Stimulated activated CD8-positive, alpha-beta memory T cell treated with anti-CD3 and anti-CD28 coated beads, Interleukin-4, amount 100 ng/mL, for 4 hours (primary cell): ENCODE measurements at regions not wholly inside any gene's neighbourhood (a gene's known extent, or its start where the extent isn't known, plus 50 kb on each side); places are given as distances from the start of the nearest gene placed in this dataset.
"Not testable (repeated sequence)": the region's sequence is repeated elsewhere in the genome, so short reads cannot be mapped to it uniquely, and the experiment has no call there.

Source experiments
- DNase-seq, 2 donors: peaks; one replicate each; pipeline ENCODE4 v3.0.0-alpha.2; 2020; ENCODE audit warnings: low read depth in 2 of 2, low spot score in 1 of 2

GRCh38 chr7:10649120-10649519 lies 324.6 kb upstream of the PHF14 start:
- DNase-seq = not testable (repeated sequence)

GRCh38 chr7:10655031-10655430 lies 318.6 kb upstream of the PHF14 start:
- DNase-seq = no peak

- DNase-seq = no peak
These were observed 316.5 kb upstream of the PHF14 start for GRCh38 chr7:10657201-10657600.

GRCh38 chr7:10657837-10658236 lies 315.8 kb upstream of the PHF14 start:
- DNase-seq = no peak

- no peak for DNase-seq
These were observed 311.2 kb upstream of the PHF14 start for GRCh38 chr7:10662491-10662890.

GRCh38 chr7:10662982-10663884 lies 310.4 kb upstream of the PHF14 start:
- no peak for DNase-seq

- DNase-seq = no peak
These were observed 301.5 kb upstream of the PHF14 start for GRCh38 chr7:10672186-10672585.

- DNase-seq = no peak
These were observed 296.5 kb upstream of the PHF14 start for GRCh38 chr7:10677211-10677610.

- DNase-seq = no peak
These were observed 295.9 kb upstream of the PHF14 start for GRCh38 chr7:10677668-10678232.

- no peak for DNase-seq
These were observed 289.1 kb upstream of the PHF14 start for GRCh38 chr7:10684606-10685005.

GRCh38 chr7:10685040-10685439 lies 288.6 kb upstream of the PHF14 start:
- no peak for DNase-seq

GRCh38 chr7:10688544-10688943 lies 285.1 kb upstream of the PHF14 start:
- no peak for DNase-seq

GRCh38 chr7:10696064-10696463 lies 277.6 kb upstream of the PHF14 start:
- DNase-seq = no peak

GRCh38 chr7:10703059-10703458 lies 270.6 kb upstream of the PHF14 start:
- no peak for DNase-seq

- DNase-seq = no peak
These were observed 269.7 kb upstream of the PHF14 start for GRCh38 chr7:10703981-10704380.

GRCh38 chr7:10704653-10705052 lies 269.0 kb upstream of the PHF14 start:
- no peak for DNase-seq

- DNase-seq = no peak
These were observed 266.7 kb upstream of the PHF14 start for GRCh38 chr7:10706875-10707493.

GRCh38 chr7:10707519-10707918 lies 266.2 kb upstream of the PHF14 start:
- no peak for DNase-seq

- DNase-seq = no peak
These were observed 265.2 kb upstream of the PHF14 start for GRCh38 chr7:10708447-10708846.

- no peak for DNase-seq
These were observed 254.9 kb upstream of the PHF14 start for GRCh38 chr7:10718768-10719167.

GRCh38 chr7:10720042-10720441 lies 253.6 kb upstream of the PHF14 start:
- no peak for DNase-seq

GRCh38 chr7:10721289-10721688 lies 252.4 kb upstream of the PHF14 start:
- no peak for DNase-seq
